Spinal cord (tissue), 9 donors: ENCODE measurements at regions not wholly inside any gene's neighbourhood (a gene's known extent, or its start where the extent isn't known, plus 50 kb on each side); places are given as distances from the start of the nearest gene placed in this dataset.

Source experiments
- DNase-seq, 6 donors: peaks; one replicate each; pipeline versions ENCODE4 v3.0.0 to v3.0.0-alpha.2; 2013 to 2015; ENCODE audit warnings: low spot score in 6 of 6, low read depth in 4 of 6
- H3K27ac ChIP-seq: one replicate; pipeline ENCODE4 v1.5.1; 2013; ENCODE audit warnings: low read depth, low read length, control low read depth
- H3K27me3 ChIP-seq: one replicate; pipeline ENCODE4 v1.6.1; 2013; ENCODE audit warnings: low read length; ENCODE audit not compliant: control insufficient read depth, insufficient read depth
- H3K36me3 ChIP-seq: one replicate; pipeline ENCODE4 v1.6.1; 2013; ENCODE audit warnings: low read length; ENCODE audit not compliant: control insufficient read depth, insufficient read depth
- H3K4me1 ChIP-seq: one replicate; pipeline ENCODE4 v1.6.1; 2013; ENCODE audit warnings: low read length; ENCODE audit not compliant: control insufficient read depth, insufficient read depth
- H3K4me3 ChIP-seq: one replicate; pipeline ENCODE4 v1.5.1; 2013; ENCODE audit warnings: low read depth, low read length, control low read depth
- H3K9me3 ChIP-seq: one replicate; pipeline ENCODE4 v1.6.1; 2013; ENCODE audit warnings: low read length; ENCODE audit not compliant: control insufficient read depth, insufficient read depth
- WGBS: methylation state at CpG from one replicate; pipeline ENCODE4 v1.1.5; 2013; ENCODE audit warnings: missing lambda C conversion rate; ENCODE audit not compliant: insufficient coverage; 5-methylcytosine and 5-hydroxymethylcytosine counted together
- donor health status: healthy.

DNA sequence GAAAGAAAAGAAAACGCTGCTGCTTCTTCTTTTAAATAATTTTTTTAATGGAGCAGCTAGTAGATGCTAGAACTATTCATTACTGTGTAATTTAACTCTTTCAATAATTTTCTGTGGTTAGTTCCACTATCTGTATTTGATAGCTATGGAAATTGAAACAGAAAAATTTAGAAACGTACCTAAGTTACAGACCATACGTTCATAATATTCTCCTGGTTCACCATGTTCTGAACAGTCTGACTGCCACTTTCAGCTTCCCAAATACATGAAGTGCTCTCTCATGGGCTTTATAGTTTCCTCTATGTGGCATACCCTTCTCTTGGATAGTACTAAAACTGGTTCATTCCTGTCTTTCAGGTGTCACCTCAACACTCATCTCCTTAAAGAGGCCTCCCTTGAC is 508.0 kb downstream of the MDFIC start:
- no peak for DNase-seq

DNA sequence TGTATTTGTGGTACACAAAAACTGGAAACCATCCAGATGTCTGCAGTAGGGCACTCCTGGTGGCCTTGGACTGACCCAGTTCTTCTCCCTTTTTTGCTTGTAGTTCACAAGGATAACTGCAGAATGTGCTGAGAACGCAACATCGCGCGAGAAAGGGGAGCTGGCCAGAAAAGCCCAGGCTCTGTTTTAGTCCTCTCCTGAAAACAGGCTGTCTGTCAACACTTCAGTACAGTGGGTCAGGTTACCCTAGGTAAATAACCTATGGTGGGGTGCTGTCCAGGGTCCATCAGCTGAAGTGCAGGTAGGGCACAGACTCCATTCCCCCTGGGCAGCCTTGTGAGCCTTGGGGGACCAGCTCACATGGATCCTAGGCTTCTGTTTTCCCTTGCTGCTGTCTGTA is 495.8 kb downstream of the MDFIC start:
- H3K27me3 ChIP-seq: no peaks in the 10 kb centered on the region
- H3K36me3 ChIP-seq: no peaks in the 10 kb centered on the region
- no peak for DNase-seq
- H3K9me3 ChIP-seq: no peaks in the 10 kb centered on the region
- H3K4me3 ChIP-seq: no peak overlapping the region
- no peak overlapping the region for H3K27ac ChIP-seq
- no peaks in the 10 kb centered on the region for H3K4me1 ChIP-seq
- 79% methylated on average over 4 of the region's 4 CpGs for WGBS

More for the DNA sequence above, 508.0 kb downstream of the MDFIC start:
- H3K4me1 ChIP-seq: no peaks in the 10 kb centered on the region
- 92% methylated on average over 2 of the region's 3 CpGs for WGBS
- H3K4me3 ChIP-seq: no peak overlapping the region
- H3K9me3 ChIP-seq: no peaks in the 10 kb centered on the region
- no peak overlapping the region for H3K27ac ChIP-seq
- H3K36me3 ChIP-seq: no peaks in the 10 kb centered on the region
- no peaks in the 10 kb centered on the region for H3K27me3 ChIP-seq

DNA sequence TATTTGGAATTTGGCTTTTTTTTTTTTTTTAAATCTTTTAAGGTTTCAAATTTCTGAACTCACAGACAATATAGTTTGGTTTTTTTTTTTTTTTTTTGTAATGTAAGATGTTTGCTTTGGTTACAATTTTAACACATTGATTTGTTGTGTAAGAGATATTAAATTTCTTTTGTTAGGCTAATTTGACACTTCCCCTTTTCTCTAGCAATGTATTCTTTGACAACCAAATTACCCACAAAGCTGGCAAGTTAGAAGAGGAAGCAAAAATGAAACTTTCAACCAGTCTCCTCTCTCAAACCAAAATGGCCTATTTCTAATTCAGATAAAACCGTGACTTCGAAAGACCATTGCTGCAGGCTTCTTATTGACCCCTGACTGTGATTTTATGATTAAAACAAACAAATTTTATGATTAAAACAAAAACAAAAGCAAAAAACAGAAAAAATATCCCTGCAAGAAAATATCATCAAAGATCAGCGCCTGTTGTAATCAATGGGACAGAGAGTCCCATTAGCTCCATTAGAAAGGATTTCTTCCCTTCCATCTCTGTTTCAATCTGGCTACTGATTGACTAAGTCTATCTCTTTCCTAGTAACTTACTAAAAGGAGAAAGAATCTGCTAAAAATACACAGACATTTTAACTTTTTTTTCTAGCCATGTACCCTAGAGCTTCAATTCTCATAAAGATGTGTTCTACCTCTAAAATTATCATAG is 489.2 kb downstream of the MDFIC start:
- WGBS: 100% methylated on average over 1 of the region's 3 CpGs
- no peak for DNase-seq

DNA sequence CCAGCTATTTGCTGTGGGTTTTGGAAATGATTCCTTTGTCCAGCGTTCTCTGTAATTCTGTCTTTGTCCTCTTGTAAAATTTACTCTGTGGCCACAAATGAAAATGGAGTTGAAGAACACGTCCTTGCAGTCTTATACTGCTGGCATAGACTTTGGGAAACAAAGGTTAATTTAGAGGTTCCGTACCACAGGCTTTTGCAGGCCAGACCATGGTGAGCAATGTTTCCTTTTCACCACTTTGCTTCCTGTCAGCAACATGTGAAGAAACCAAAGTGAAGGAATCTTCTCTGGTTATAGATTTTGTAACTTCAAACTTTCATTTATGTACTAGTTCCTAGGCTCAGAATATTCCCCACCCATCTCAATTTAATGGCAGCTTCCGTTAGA is 488.5 kb downstream of the MDFIC start:
- H3K4me3 ChIP-seq: no peak overlapping the region
- H3K4me1 ChIP-seq: no peaks in the 10 kb centered on the region
- H3K9me3 ChIP-seq: peaks cover 2% of the 10 kb centered on the region
- no peaks in the 10 kb centered on the region for H3K27me3 ChIP-seq
- no peak overlapping the region for H3K27ac ChIP-seq
- H3K36me3 ChIP-seq: no peaks in the 10 kb centered on the region
- no peak for DNase-seq
- 74% methylated on average over 3 of the region's 4 CpGs for WGBS

More for the DNA sequence above, 489.2 kb downstream of the MDFIC start:
- no peaks in the 10 kb centered on the region for H3K27me3 ChIP-seq
- H3K9me3 ChIP-seq: peaks cover 2% of the 10 kb centered on the region
- H3K4me3 ChIP-seq: no peak overlapping the region
- H3K27ac ChIP-seq: no peak overlapping the region
- H3K4me1 ChIP-seq: no peaks in the 10 kb centered on the region
- no peaks in the 10 kb centered on the region for H3K36me3 ChIP-seq

DNA sequence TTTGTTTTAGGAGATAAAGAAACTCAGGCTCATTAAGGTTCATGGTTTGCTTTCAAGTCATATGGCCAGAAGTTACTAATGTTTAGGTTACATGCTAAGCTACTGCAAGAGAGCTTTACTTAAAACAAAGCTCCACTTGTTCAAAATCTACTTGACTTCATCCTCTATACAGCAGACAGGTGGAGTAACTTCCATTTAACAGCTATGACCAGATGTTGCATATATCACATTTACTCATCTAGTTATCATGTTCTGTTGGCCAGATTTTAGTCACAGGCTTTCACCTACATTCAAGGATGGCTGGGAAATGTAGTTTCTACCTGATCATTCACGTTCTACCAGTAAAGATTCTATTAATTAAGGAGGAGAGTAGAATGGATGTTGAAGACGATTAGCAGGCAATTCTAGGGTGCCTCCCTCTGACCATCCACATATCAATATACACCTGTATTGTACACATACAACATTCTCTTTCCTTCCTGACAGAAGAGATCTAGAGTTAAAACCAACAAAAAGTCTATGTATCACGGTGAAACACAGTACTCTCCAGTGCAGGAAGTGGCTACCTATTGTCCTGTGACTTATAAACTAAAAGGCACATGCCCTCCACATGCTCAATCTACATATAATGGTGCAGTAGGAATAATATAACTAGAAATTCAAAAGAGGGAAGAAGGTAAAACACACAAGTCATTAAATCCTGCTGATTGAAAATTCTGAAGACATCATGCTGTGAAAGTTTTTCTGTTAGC is 488.0 kb downstream of the MDFIC start:
- Histone ChIP-seq H3K4me3 (no peak overlapping the region), H3K9me3 (peaks cover 2% of the 10 kb centered on the region), H3K27me3 (no peaks in the 10 kb centered on the region), H3K36me3 (no peaks in the 10 kb centered on the region), H3K27ac (no peak overlapping the region), H3K4me1 (no peaks in the 10 kb centered on the region)
- no peak for DNase-seq
- no CpG with 5 or more reads among the region's 3 CpGs for WGBS

DNA sequence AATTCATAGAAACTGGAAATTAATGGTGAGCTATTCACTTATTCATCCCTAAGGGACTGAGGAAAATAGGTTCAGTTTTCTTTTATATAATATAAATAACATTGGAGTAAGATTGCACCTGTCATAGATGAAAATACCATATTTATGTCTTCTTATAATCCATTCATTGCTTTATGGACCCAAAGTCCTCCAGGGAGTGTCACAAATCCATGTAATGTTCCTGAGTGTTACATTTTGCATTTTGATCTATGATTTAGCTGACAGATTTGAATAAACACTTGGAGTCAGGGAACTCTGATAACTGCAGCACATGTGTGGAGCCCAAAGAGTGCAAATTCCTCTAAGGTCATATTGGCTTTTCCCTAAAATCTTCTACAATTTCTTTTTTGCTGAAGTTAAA is 484.3 kb downstream of the MDFIC start:
- H3K27me3 ChIP-seq: no peaks in the 10 kb centered on the region
- no peak overlapping the region for H3K27ac ChIP-seq
- peak in 1 of 6 donors; percentile 11 for DNase-seq

DNA sequence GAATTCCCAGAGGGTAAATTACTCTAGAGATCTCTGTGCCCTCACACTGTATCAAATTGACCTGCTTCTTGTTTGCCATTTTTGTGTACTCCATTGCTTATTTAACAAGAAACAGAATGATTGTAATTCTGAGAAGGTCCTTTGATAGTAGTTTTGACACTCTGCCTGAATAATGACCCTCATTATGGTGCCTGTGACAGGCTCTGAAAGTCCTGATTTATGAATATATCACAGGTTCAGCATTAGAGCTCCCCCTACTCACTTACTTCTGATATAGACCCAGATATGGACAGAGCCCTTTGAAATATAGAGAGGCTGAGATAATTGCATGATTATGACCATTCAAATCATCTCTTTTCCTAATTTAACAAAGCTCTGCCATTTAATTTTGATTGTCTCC is 465.2 kb downstream of the MDFIC start:
- no peak overlapping the region for H3K27ac ChIP-seq
- no peaks in the 10 kb centered on the region for H3K27me3 ChIP-seq
- H3K36me3 ChIP-seq: no peaks in the 10 kb centered on the region
- no peaks in the 10 kb centered on the region for H3K9me3 ChIP-seq
- no peaks in the 10 kb centered on the region for H3K4me1 ChIP-seq
- peak in 1 of 6 donors; percentile 41 for DNase-seq
- no peak overlapping the region for H3K4me3 ChIP-seq

More for the DNA sequence above, 484.3 kb downstream of the MDFIC start:
- H3K36me3 ChIP-seq: no peaks in the 10 kb centered on the region
- H3K4me3 ChIP-seq: no peak overlapping the region
- no peaks in the 10 kb centered on the region for H3K4me1 ChIP-seq
- peaks cover 2% of the 10 kb centered on the region for H3K9me3 ChIP-seq

DNA sequence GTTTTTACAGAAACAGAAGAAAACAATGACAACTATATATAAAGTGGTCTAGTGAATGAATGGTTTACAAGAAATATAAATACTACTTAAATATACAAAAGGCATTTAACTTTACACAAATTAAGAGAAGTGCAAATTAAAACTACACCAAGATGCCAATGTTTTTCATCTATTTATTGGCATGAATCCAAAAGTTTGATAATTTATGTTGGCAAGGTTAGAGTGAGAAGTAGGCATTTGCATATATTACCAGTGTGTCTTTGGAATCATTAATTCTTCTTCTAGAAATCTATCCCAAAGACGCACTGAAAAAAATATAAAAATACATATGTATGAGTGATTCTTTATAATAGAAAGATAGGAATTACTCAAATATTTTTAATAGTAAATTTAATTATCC is 457.4 kb downstream of the MDFIC start:
- Histone ChIP-seq H3K27me3 (no peaks in the 10 kb centered on the region), H3K36me3 (no peaks in the 10 kb centered on the region), H3K4me1 (no peaks in the 10 kb centered on the region), H3K27ac (no peak overlapping the region), H3K4me3 (no peak overlapping the region), H3K9me3 (no peaks in the 10 kb centered on the region)
- WGBS: no CpG with 5 or more reads among the region's 1 CpG
- peak in 1 of 6 donors; percentile 50 for DNase-seq

DNA sequence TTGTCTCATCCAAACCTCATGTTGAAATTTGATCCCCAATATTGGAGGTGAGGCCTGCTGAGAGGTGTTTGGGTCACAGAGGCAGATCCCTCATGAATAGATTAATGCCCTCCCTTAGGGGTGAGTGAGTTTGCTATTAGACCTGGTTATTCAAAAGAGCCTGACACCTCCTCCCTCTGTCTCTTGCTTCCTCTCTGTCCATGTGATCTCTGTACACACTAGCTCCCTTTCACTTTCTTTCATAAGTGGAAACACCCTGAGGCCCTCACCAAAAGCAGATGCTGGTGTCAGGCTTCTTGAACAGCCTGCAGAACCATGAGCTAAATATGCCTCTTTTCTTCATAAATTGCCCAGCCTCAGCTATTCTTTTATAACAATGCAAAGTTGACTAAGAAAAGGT is 447.1 kb downstream of the MDFIC start:
- H3K27ac ChIP-seq: no peak overlapping the region
- no peaks in the 10 kb centered on the region for H3K4me1 ChIP-seq
- H3K36me3 ChIP-seq: no peaks in the 10 kb centered on the region
- peaks cover 2% of the 10 kb centered on the region for H3K9me3 ChIP-seq
- H3K4me3 ChIP-seq: no peak overlapping the region
- H3K27me3 ChIP-seq: no peaks in the 10 kb centered on the region
- no peak for DNase-seq

DNA sequence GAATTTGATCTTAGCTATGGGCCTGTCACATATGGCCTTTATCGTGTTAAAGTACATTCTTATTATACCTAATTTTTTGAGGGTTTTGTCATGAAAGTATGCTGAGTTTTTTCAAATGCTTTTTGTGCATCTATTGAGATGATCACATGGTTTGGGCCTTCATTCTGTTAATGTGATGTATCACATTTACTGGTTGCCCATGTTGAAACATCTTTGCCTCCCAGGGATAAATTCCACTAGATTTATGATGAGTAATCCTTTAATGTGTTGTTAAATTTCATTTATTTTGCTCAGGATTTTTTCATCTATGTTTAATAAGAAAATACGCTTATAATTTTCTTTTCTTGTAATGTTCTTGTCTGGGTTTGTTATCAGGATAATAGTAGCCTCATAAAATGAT is 442.0 kb downstream of the MDFIC start:
- no peaks in the 10 kb centered on the region for H3K36me3 ChIP-seq
- no peaks in the 10 kb centered on the region for H3K4me1 ChIP-seq
- WGBS: no CpG with 5 or more reads among the region's 2 CpGs
- H3K27me3 ChIP-seq: no peaks in the 10 kb centered on the region
- H3K27ac ChIP-seq: no peak overlapping the region
- H3K9me3 ChIP-seq: peaks cover 2% of the 10 kb centered on the region
- no peak for DNase-seq
- no peak overlapping the region for H3K4me3 ChIP-seq
